H1 (cell line): ENCODE measurements at regions not wholly inside any gene's neighbourhood (a gene's known extent, or its start where the extent isn't known, plus 50 kb on each side); places are given as distances from the start of the nearest gene placed in this dataset.

ENCODE experiments used
- BACH1 ChIP-seq: IDR thresholded peaks from 2 replicates; pipeline ENCODE4 v1.6.1; 2012; ENCODE audit warnings: low read length, improper control_type of control experiment
- CTBP2 ChIP-seq: IDR thresholded peaks from 2 replicates; pipeline ENCODE4 v1.7.0; 2011; ENCODE audit warnings: borderline replicate concordance, mild to moderate bottlenecking, moderate library complexity, mixed read lengths, low read length; ENCODE audit not compliant: insufficient read depth, insufficient read length
- RAD21 ChIP-seq, 2 experiments: IDR thresholded peaks in 1 of 2; conservative IDR thresholded peaks in 1 of 2; 2 replicates each; pipeline ENCODE4 v1.6.1; 2011; ENCODE audit warnings: low read depth in 2 of 2, low read length in 2 of 2, improper control_type of control experiment in 1 of 2, inconsistent platforms in 1 of 2, mild to moderate bottlenecking in 1 of 2, moderate library complexity in 1 of 2
- SRF ChIP-seq: IDR thresholded peaks from 2 replicates; pipeline ENCODE4 v1.6.1; 2011; ENCODE audit warnings: mild to moderate bottlenecking, low read depth, low read length, moderate library complexity
- SUZ12 ChIP-seq: fragments of 200-600 bp; sonication (generic); IDR thresholded peaks from 2 replicates; pipeline ENCODE4 v1.6.1; 2012; ENCODE audit warnings: mild to moderate bottlenecking, inconsistent platforms, low read length, moderate library complexity, mixed read lengths
- TF ChIP-seq, protein P1 (sequence below): fragments of 300-600 bp; sonication (generic); IDR thresholded peaks from 2 replicates; pipeline ENCODE4 v1.7.1; 2012; ENCODE audit warnings: low read length, moderate library complexity, mild to moderate bottlenecking, inconsistent platforms; ENCODE audit not compliant: insufficient replicate concordance
- TF ChIP-seq, protein P2 (sequence below): IDR thresholded peaks from 2 replicates; pipeline ENCODE4 v1.6.1; 2011; ENCODE audit warnings: low read length, improper control_type of control experiment

DNA sequence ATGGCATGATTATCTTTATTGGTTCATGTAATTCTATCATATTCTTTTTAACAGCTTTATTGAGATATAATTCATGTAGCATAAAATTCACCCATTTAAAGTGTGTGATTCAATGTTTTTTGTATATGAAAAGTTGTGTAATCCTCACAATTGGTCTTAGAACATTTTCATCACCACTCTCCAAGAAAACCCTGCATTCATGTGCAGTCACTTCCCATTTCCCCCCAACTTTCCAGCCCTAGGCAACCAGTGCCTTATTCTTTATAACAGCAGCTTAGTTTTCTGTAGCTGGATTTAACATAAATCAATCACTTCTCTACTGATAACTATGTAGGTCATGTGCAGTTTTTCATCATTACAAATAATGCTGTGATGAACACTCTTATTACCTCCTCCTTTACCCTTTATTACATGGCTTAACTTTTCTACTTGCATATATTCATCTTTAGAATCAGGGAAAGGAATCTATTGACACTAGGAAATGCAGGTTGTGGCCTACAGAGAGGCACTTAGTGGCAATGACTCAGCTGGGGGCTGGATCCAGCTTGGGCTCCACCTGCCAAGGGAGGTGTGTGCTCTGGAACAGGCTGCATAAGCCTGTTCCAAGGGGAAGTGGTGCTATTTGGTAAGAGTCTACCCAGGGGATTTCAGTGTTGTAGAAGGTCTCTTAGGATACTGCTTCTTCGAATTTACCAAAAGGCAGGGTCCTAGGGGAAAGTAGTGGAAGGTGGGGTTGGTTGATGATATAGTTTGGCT lies 89.1 kb downstream of the ETAA1 start (continued):
- TF ChIP-seq, protein P1, sequence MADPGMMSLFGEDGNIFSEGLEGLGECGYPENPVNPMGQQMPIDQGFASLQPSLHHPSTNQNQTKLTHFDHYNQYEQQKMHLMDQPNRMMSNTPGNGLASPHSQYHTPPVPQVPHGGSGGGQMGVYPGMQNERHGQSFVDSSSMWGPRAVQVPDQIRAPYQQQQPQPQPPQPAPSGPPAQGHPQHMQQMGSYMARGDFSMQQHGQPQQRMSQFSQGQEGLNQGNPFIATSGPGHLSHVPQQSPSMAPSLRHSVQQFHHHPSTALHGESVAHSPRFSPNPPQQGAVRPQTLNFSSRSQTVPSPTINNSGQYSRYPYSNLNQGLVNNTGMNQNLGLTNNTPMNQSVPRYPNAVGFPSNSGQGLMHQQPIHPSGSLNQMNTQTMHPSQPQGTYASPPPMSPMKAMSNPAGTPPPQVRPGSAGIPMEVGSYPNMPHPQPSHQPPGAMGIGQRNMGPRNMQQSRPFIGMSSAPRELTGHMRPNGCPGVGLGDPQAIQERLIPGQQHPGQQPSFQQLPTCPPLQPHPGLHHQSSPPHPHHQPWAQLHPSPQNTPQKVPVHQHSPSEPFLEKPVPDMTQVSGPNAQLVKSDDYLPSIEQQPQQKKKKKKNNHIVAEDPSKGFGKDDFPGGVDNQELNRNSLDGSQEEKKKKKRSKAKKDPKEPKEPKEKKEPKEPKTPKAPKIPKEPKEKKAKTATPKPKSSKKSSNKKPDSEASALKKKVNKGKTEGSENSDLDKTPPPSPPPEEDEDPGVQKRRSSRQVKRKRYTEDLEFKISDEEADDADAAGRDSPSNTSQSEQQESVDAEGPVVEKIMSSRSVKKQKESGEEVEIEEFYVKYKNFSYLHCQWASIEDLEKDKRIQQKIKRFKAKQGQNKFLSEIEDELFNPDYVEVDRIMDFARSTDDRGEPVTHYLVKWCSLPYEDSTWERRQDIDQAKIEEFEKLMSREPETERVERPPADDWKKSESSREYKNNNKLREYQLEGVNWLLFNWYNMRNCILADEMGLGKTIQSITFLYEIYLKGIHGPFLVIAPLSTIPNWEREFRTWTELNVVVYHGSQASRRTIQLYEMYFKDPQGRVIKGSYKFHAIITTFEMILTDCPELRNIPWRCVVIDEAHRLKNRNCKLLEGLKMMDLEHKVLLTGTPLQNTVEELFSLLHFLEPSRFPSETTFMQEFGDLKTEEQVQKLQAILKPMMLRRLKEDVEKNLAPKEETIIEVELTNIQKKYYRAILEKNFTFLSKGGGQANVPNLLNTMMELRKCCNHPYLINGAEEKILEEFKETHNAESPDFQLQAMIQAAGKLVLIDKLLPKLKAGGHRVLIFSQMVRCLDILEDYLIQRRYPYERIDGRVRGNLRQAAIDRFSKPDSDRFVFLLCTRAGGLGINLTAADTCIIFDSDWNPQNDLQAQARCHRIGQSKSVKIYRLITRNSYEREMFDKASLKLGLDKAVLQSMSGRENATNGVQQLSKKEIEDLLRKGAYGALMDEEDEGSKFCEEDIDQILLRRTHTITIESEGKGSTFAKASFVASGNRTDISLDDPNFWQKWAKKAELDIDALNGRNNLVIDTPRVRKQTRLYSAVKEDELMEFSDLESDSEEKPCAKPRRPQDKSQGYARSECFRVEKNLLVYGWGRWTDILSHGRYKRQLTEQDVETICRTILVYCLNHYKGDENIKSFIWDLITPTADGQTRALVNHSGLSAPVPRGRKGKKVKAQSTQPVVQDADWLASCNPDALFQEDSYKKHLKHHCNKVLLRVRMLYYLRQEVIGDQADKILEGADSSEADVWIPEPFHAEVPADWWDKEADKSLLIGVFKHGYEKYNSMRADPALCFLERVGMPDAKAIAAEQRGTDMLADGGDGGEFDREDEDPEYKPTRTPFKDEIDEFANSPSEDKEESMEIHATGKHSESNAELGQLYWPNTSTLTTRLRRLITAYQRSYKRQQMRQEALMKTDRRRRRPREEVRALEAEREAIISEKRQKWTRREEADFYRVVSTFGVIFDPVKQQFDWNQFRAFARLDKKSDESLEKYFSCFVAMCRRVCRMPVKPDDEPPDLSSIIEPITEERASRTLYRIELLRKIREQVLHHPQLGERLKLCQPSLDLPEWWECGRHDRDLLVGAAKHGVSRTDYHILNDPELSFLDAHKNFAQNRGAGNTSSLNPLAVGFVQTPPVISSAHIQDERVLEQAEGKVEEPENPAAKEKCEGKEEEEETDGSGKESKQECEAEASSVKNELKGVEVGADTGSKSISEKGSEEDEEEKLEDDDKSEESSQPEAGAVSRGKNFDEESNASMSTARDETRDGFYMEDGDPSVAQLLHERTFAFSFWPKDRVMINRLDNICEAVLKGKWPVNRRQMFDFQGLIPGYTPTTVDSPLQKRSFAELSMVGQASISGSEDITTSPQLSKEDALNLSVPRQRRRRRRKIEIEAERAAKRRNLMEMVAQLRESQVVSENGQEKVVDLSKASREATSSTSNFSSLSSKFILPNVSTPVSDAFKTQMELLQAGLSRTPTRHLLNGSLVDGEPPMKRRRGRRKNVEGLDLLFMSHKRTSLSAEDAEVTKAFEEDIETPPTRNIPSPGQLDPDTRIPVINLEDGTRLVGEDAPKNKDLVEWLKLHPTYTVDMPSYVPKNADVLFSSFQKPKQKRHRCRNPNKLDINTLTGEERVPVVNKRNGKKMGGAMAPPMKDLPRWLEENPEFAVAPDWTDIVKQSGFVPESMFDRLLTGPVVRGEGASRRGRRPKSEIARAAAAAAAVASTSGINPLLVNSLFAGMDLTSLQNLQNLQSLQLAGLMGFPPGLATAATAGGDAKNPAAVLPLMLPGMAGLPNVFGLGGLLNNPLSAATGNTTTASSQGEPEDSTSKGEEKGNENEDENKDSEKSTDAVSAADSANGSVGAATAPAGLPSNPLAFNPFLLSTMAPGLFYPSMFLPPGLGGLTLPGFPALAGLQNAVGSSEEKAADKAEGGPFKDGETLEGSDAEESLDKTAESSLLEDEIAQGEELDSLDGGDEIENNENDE = no peak
- TF ChIP-seq RAD21 (IDR thresholded peaks at IDR 0.05 in 1 of 2, conservative IDR thresholded peaks at IDR 0.05 in 1 of 2; ENCODE audit: low read depth in 2 of 2, low read length in 2 of 2) = no peak
- no peak for TF ChIP-seq SUZ12
- no peak for TF ChIP-seq CTBP2
- TF ChIP-seq, protein P2, sequence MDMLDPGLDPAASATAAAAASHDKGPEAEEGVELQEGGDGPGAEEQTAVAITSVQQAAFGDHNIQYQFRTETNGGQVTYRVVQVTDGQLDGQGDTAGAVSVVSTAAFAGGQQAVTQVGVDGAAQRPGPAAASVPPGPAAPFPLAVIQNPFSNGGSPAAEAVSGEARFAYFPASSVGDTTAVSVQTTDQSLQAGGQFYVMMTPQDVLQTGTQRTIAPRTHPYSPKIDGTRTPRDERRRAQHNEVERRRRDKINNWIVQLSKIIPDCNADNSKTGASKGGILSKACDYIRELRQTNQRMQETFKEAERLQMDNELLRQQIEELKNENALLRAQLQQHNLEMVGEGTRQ = no peak
- no peak for TF ChIP-seq BACH1
- no peak for TF ChIP-seq SRF
